HEK293T (cell line): ENCODE measurements at regions not wholly inside any gene's neighbourhood (a gene's known extent, or its start where the extent isn't known, plus 50 kb on each side); places are given as distances from the start of the nearest gene placed in this dataset.

Experiments used
- CTCF ChIA-PET: fragments of 350-600 bp; formaldehyde crosslinking; extraction: SDS; loops from one replicate; lab custom pipeline; 2021; ENCODE audit warnings: antibody characterized with exemption, inconsistent platforms; lab: Yijun Ruan, JAX
- POLR2A ChIA-PET: fragments of 350-600 bp; formaldehyde crosslinking; extraction: SDS; loops from one replicate; lab custom pipeline; 2020; ENCODE audit warnings: antibody characterized with exemption, inconsistent platforms; lab: Yijun Ruan, JAX
- DNase-seq: peaks from one replicate; pipeline ENCODE4 v3.0.0; 2012; ENCODE audit warnings: mixed read lengths; ENCODE audit errors: extremely low spot score
- ARNT ChIP-seq: fragments of 450-650 bp; IDR thresholded peaks from 2 replicates; pipeline ENCODE4 v1.6.1; 2017; ENCODE audit warnings: mild to moderate bottlenecking
- BHLHE40 ChIP-seq: fragments of 450-650 bp; IDR thresholded peaks from 2 replicates; pipeline ENCODE4 v1.6.1; 2016; ENCODE audit warnings: mild to moderate bottlenecking, moderate library complexity, borderline replicate concordance
- CTBP1 ChIP-seq: fragments of 450-650 bp; IDR thresholded peaks from 2 replicates; pipeline ENCODE4 v1.6.1; 2016; ENCODE audit warnings: borderline replicate concordance
- ELF4 ChIP-seq: fragments of 450-650 bp; IDR thresholded peaks from 2 replicates; pipeline ENCODE4 v1.6.1; 2017; ENCODE audit warnings: antibody characterized with exemption
- FOXA1 ChIP-seq: fragments of 450-650 bp; IDR thresholded peaks from 2 replicates; pipeline ENCODE4 v1.6.1; 2016; ENCODE audit warnings: mild to moderate bottlenecking
- FOXK2 ChIP-seq: fragments of 450-650 bp; IDR thresholded peaks from 2 replicates; pipeline ENCODE4 v1.6.1; 2016; ENCODE audit warnings: mild to moderate bottlenecking
- FOXM1 ChIP-seq: fragments of 450-650 bp; IDR thresholded peaks from 2 replicates; pipeline ENCODE4 v1.6.1; 2017; ENCODE audit warnings: mild to moderate bottlenecking, borderline replicate concordance
- HDGF ChIP-seq: fragments of 450-650 bp; IDR thresholded peaks from 2 replicates; pipeline ENCODE4 v1.6.1; 2017; ENCODE audit warnings: antibody characterized with exemption, borderline replicate concordance
- L3MBTL2 ChIP-seq: fragments of 450-650 bp; conservative IDR thresholded peaks from 2 replicates; pipeline ENCODE4 v1.6.1; 2016; ENCODE audit warnings: mild to moderate bottlenecking
- LEF1 ChIP-seq: fragments of 450-650 bp; IDR thresholded peaks from 2 replicates; pipeline ENCODE4 v1.6.1; 2017; ENCODE audit warnings: mild to moderate bottlenecking, borderline replicate concordance
- NFRKB ChIP-seq: fragments of 450-650 bp; IDR thresholded peaks from 2 replicates; pipeline ENCODE4 v1.6.1; 2016; ENCODE audit warnings: mild to moderate bottlenecking, moderate library complexity
- PKNOX1 ChIP-seq: fragments of 450-650 bp; IDR thresholded peaks from 2 replicates; pipeline ENCODE4 v1.6.1; 2016
- SP1 ChIP-seq: fragments of 450-650 bp; IDR thresholded peaks from 2 replicates; pipeline ENCODE4 v1.6.1; 2017
- SUZ12 ChIP-seq: fragments of 450-650 bp; IDR thresholded peaks from 2 replicates; pipeline ENCODE4 v1.6.1; 2016; ENCODE audit warnings: mild to moderate bottlenecking
- TARDBP ChIP-seq: fragments of 450-650 bp; IDR thresholded peaks from 2 replicates; pipeline ENCODE4 v1.6.1; 2016
- ZNF384 ChIP-seq: fragments of 450-650 bp; IDR thresholded peaks from 2 replicates; pipeline ENCODE4 v1.6.1; 2016

DNA sequence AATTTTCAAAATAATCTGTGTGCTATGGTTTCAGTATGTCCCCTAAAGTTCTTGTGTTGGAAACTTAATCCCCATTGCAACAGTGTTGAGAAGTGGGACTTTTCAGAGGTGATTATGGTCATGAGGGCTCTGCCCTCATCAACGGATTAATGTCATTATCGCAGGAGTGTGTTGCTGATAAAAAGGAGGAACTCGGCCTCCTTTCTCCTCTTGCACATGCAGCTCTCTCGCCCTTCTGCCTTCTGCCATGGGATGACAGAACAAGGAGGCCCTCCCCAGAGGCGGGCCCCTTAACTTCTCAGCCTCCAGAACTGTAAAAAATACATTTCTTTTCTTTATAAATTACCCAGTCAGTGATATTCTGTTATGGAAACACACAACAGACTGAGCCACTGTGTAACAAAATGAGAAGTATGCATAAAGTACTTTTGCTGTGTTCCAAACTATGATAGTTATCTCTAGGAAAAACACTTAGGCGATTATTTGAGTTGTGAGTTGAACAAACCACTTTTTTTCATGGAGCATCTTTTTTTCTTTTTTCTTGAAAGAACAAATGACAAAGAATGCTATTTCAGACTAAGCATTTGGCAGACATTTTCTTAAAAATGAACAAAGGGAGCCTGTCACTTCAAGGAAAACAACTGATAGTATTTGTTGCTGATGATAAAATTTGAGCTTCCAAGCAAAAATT lies 134.8 kb upstream of the FUT8 start:
- DNase-seq = no peak
- ChIA-PET POLR2A (no interaction called here), CTCF (no interaction called here)
- no peak for TF ChIP-seq PKNOX1
- TF ChIP-seq L3MBTL2 = no peak
- no peak for TF ChIP-seq HDGF
- TF ChIP-seq NFRKB = no peak

GRCh38 chr14:65278589-65278988 lies 133.9 kb upstream of the FUT8 start:
- TF ChIP-seq FOXM1 = no peak
- TF ChIP-seq HDGF = no peak
- no peak for TF ChIP-seq ELF4
- TF ChIP-seq SUZ12 = no peak
- no peak for DNase-seq
- CTCF ChIA-PET = no interaction called here
- POLR2A ChIA-PET = no interaction called here

DNA sequence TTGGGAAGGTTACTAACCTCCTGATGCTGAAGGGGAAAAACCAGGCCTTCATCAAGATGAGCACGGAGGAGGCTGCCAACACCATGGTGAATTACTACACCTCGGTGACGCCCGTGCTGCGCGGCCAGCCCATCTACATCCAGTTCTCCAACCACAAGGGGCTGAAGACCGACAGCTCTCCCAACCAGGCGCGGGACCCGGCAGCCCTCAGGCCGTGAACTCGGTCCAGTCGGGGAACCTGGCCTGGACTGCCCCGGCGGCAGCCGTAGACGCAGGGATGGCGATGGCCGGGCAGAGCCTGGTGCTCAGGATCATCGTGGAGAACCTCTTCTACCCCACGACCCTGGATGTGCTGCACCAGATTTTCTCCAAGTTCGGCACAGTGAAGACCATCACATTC lies 133.0 kb upstream of the FUT8 start:
- CTCF ChIA-PET = no interaction called here

DNA sequence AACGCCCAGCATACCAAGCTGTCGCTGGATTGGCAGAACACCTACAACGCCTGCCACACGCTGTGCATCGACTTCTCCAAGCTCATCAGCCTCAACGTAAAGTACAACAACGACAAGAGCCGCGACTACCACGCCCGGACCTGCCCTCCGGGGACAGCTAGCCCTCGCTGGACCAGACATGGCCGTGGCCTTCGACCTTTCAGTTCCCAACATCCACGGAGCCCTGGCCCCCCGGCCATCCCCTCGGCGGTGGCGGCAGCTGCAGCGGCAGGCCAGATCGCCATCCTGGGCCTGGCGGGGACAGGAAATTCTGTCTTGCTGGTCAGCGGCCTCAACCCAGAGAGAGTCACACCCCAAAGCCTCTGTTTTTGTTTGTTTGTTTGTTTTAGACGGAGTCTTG lies 132.6 kb upstream of the FUT8 start:
- ChIA-PET POLR2A (no interaction called here), CTCF (no interaction called here)
- no peak for DNase-seq
- TF ChIP-seq ARNT (no peak), FOXK2 (no peak), LEF1 (no peak), BHLHE40 (no peak), ELF4 (no peak), PKNOX1 (no peak), FOXA1 (no peak), CTBP1 (no peak), HDGF (no peak), ZNF384 (no peak), SP1 (no peak), NFRKB (no peak), TARDBP (no peak), SUZ12 (no peak), FOXM1 (no peak)

More for the DNA sequence above, 133.0 kb upstream of the FUT8 start:
- DNase-seq = no peak
- TF ChIP-seq CTBP1 (no peak), PKNOX1 (no peak), FOXA1 (no peak), SUZ12 (no peak), ARNT (no peak), TARDBP (no peak), ZNF384 (no peak), BHLHE40 (no peak)
- POLR2A ChIA-PET = no interaction called here

DNA sequence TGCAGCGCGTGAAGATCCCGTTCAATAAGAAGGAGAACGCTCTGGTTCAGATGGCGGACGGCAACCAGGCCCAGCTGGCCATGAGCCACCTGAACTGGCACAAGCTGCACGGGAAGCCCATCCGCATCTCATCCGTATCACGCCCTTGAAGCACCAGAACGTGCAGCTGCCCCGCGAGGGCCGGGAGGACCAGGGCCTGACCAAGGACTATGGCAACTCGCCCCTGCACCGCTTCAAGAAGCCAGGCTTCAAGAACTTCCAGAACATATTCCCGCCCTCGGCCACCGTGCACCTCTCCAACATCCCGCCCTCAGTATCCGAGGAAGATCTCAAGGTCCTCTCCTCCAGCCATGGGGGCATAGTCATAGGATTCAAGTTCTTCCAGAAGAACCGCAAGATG lies 131.9 kb upstream of the FUT8 start:
- TF ChIP-seq FOXA1 = no peak
- no peak for TF ChIP-seq TARDBP
- no peak for TF ChIP-seq HDGF
- TF ChIP-seq ELF4 = no peak
- CTCF ChIA-PET = no interaction called here
- no peak for DNase-seq
- POLR2A ChIA-PET = no interaction called here

DNA sequence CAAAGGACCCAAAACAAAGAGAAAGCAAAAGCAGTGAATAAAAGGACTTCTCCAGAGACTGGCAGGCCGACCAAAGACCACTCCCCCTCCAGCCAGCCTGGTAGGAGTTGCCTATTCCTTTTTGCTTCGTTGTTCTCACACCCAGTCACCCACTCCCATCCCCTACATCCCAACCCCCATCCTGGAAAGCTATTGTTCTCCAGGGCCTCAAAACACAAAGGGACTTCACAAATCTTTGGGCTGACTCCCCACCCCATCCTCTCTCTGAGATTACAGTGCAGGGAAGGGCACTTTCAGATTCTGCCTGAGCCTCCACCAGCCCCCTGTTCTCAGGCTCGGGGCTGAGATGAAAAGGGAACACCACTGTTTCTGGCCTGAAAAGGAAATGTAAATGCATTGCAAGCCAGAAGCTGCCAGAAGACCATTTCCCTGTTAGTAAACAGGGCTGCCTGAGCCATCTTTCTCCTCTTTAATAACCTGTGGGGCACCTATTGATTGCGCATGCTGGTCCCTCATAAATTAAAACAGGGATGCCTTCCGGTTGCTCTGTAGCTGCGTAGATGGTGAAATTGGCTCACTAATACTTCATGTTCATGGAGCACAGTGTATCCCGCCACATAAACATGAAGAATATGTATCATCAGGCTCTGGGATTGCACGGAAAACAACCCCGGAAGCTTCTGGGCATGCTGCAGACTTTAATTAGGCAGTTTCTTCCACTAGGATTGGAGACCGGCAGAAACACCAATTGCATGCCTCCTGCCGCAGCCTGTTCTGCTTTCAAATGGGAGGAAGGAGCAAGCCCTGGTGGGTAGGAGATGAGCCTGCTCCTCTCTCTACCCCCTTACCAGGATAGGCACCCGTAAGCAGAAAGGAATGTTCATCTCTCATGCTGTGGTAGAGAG lies 130.3 kb upstream of the FUT8 start:
- TF ChIP-seq ARNT = no peak
- TF ChIP-seq SUZ12 = no peak
- TF ChIP-seq ZNF384 = no peak
- TF ChIP-seq NFRKB = no peak
- TF ChIP-seq HDGF = no peak
- TF ChIP-seq FOXM1 = no peak
- no peak for TF ChIP-seq ELF4
- no peak for TF ChIP-seq FOXA1
- no peak for TF ChIP-seq TARDBP
- TF ChIP-seq SP1 = no peak
- TF ChIP-seq LEF1 = no peak
- TF ChIP-seq BHLHE40 = no peak
- TF ChIP-seq CTBP1 = no peak
- TF ChIP-seq FOXK2 = no peak
- no peak for TF ChIP-seq L3MBTL2
- TF ChIP-seq PKNOX1 = no peak
- ChIA-PET CTCF (no interaction called here), POLR2A (no interaction called here)
- no peak for DNase-seq
